ENCODE measurements at regions not wholly inside any gene's neighbourhood (a gene's known extent, or its start where the extent isn't known, plus 50 kb on each side); places are given as distances from the start of the nearest gene placed in this dataset.
"Not testable (repeated sequence)": the region's sequence is repeated elsewhere in the genome, so short reads cannot be mapped to it uniquely, and the experiment has no call there.

DNA sequence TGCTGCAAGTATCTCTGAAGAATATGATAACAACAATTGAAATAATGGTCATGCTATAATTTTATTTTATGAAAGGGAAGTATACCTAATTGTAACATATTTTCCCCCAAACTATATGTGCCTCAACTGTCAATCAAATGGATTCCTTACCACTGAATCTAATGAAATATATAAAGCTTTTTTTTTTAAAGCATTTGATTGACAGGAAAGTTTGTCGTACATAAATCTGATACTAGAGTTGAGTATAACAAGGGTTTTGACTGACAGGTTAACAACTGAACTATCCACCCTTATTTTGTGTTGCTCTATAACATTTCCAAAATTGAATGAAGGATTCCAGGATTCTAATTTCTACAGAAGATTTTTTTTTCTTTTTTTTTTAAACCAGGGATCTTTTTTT lies 1333.3 kb upstream of the SLC39A10 start:
- no peak for DNase-seq

DNA sequence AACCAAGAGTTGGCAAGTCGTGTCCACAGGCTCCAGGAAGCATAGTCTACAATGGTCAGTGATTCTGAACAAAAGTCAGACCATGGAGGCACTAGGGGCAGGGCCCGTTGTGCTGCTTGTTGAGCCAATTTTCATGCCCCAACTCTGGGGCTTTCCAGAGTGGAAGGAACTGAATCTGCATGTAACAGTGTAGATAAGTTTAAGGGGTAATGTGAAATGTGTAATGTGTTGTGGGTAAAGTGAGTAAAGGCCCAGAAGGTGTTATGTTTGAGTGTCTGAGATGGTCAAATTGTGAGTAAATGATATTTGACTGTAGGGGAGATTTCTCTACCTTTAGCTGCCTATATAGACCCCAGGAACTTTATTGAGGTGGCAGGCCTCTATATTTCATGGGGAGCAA lies 1336.5 kb upstream of the SLC39A10 start:
- no peak for DNase-seq

DNA sequence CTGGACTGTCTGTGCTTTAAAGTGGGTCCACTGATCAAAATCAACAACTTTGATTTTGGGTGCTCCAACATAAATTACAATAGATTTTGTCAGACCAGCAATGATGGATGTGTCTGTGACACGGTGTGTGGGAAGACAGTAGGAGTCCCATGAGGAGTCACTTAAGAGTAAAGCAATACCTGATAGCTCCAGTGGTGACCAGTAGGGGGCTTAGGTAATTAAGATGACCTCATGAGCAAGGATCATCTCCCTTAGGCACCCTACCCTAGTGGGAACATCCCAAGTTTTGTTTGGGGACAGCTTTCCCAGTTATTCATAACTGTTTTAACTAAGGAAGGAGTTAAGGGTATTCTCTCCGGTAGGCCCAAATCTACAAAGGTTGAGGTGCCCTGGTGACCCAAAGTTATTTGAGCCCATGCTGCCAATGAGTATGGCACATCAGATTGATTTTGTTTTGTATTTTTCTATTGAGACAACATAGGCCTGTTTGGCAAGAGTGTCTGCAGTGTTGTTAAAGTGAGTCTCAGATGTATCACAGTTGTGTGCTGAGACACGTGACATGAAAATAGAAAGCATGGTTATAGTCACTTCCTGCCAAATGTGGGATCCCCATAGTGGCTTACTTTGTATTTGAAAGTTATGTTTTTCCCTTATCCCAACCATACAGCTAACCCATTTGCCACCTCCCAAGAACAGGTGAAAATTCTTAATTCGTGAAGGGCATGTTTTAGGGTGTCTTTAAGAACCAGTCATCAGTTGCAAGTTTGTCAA lies 1337.6 kb upstream of the SLC39A10 start:
- DNase-seq, result no peak

DNA sequence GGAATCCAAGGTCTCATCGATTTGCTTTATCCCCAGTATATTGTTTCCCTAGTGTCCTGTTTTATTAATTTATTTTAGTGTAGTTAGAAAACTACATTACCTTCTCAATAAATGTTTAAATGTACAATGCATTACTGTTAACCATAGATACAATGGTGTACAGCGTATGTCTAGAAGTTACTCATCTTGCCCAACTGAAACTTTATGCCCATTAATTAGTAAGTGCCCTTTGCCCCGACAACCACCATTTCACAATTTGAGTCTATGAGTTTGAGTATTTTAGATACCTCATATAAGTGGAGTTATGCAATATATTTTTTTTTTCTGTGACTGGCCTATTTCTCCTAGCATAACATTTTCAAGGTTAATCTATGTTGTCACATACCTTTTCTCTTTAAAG lies 1343.0 kb upstream of the SLC39A10 start:
- no peak for DNase-seq

DNA sequence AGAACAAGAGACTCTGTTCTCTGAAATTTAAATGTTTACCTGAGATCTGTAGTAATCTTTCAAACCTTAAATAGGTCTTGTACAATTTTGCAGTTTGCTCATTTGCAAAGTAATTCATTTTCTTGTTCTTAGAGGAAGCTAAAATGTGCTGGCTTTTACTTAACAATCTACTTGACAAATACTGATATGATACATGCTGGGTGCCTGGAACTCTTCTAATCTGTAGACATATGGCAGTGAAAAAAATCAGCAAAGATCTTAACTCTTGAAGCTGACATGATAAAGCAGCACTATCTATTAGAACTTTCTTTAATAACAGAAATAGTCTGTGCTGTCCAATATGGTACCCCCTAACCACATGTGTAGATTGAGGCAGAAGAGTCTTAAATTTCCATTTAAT lies 1352.8 kb upstream of the SLC39A10 start:
- DNase-seq, result peak; percentile 3 to 22

DNA sequence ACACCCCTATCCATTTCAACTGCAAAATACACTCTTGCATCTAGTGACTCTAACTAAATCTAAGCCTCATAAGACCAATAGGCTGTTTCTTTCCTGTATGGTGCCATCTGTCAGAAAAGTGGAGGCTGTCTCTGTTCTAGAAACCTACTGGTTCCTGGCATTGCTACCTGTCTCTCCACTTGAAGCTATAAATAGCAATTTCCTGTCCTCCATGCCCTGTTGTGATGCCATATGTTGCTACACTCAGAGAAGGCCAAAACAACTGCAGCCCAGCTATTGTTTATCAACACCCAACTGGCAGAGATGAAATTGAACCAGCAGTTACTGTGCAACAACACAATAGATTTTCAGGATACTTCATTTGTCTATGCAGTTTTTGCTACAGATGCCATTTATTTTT lies 1355.1 kb upstream of the SLC39A10 start:
- DNase-seq, result peak; percentile 96 to 97

GRCh38 chr2:194294156-194294555 lies 1362.9 kb upstream of the SLC39A10 start:
- DNase-seq, result no peak

GRCh38 chr2:194291104-194291503 lies 1365.9 kb upstream of the SLC39A10 start:
- DNase-seq, result no peak

GRCh38 chr2:194289712-194290346 lies 1367.2 kb upstream of the SLC39A10 start:
- no peak for DNase-seq

DNA sequence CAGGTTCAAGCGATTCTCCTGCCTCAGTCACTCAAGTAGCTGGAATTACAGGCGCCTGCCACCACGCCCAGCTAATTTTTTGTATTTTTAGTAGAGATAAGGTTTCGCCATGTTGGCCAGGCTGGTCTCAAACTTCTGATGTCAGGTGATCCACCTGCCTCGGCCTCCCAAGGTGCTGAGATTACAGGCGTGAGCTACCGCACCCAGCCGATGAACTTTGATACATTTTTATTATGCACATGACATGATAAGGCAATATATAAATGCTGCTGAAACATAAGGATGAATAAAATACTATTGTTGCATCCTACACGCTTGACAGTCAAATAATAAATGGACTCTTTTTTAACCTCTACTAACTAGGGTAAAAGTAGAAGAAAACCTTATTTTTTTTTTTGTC lies 1380.4 kb upstream of the SLC39A10 start:
- DNase-seq, result not testable (repeated sequence)

DNA sequence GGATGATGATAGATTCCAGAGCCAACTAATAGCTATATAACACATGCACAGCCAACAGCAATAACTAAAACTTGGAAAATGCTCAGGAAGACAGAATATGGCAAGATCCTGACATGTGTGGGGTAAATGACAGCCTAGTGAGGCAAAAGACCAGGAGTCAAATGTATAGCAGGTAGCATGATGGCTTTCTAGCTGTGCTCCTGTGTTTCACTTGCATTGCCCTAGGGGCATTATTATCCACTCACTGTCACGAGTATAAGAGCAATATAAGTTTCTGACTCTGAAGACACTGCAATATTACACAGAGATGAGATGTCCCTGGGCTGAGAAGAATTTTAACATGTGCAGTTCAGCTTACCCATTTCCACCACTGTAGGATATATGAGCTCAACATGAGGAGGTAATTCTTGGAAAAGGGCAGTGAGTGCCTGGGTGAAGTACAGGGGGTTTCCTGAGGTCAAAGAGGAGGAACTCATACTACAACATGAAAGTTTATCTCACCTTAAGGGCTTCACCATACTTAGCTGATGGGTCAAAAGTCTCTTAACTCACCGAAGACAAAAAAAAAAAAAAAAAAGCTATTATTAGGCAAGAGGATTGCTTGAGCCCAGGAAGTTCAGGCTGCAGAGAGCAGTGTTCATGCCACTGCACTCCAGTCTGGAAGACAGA lies 1385.6 kb upstream of the SLC39A10 start:
- DNase-seq, result no peak

DNA sequence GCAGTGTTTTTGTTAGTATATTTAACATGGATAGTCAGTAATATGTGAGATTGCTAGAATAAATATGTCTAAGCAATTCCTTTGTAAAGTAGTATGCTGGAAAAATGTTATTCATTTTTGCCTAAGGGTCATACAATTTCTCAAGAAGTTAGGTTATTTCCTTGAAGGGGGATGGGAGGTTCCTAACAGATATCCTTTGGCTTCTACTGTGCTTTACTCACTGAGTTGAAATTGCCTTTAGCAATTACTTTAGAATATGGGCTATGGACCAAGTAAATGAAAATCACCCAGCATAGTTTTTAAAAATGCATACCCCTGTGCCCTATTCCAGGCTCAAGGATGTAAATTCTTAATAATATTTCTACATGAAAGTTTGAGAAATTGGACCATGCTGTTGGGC lies 1386.4 kb upstream of the SLC39A10 start:
- no peak for DNase-seq

DNA sequence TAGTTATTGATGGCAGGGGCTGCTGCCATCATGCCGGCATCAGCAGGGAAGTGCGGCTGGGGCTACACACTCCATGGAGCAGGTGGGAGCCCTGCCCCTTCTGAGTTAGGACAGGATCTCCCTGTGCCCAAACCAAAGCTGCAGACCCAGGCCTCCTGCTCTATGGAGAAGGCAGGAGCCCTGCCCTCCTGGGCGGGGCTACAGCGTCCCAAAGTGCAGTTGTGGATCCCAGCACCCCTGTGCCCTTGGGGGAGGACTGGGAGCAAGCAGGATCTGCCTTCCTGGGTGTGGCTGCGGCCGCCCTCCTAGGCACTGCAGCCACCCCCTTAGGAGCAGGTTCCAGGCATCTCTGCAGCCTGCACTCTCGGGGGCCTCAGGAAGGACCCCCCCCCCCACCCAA lies 1392.4 kb upstream of the SLC39A10 start:
- DNase-seq, result no peak

- no peak for DNase-seq
Observed at GRCh38 chr2:194260185-194260584, 1396.8 kb upstream of the SLC39A10 start.

DNA sequence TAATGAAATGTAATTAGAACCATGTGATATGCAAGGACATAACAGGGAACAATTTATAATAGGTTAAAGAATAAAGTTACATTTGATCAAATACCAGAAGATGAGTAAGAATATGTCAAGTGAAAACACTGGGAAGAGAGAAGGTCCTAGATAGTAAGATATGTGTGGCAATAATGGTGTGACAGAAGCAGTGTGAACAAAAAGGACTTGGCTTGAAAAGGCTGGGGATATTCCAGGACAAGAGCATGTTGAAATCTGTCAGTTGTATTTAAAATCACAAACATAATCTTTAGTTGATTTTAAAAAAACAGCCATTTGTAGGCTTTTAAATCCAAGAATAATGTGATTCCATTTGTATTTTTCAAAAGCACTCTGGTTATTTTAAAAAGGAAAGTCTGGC lies 1399.9 kb upstream of the SLC39A10 start:
- no peak for DNase-seq

DNA sequence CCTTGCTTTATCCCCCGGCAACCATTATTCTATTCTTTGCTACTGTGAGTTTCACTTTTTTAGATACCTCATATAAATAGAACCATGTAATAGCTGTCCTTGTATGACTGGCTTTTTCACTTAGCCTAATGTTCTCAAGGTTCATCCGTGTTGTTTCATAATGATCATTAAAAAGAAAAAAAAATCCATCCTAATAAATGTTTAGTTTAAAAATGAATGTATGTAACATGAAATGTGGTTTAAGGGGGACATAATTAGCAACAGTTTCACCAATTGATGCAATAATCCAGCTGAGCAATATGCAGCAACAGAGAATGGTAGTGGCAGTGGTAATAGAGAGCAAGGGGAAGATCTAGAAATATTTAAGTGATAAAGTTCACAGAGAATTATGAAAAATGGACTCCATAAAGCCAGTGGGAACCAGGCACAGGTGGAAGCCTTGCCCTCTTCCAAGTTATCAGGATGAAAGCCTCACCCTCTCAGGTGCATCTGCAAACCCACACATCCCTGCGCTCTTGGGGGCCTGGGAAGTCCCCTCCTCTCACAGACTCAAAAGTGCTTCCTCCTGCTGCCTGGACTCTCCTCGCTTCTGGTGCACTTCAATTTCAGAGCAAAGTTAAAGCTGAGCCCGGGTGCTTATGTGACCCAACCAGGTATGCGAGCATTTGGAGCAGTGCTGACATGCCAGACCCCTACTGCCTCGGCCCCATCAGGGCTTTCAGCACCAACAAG lies 1403.3 kb upstream of the SLC39A10 start:
- no peak for DNase-seq

GRCh38 chr2:194252127-194252526 lies 1404.9 kb upstream of the SLC39A10 start:
- DNase-seq, result no peak

DNA sequence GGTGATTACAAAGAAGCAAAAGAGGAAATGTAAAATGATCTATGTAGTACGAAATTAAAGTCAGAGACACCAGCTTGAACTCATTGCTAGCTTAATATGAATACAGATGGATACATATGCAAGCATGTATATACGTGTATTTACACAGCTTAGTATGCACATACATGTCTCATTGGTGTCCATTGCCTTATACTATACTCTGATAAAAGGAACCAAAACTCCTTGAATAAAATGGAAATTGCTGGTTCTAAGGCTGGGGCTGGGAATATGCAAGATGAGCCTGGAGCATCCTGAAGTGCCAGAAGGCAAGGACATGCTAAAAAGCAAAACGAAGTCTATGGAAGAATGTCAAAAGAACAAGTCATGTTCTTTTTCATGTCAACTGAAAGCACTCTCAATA lies 1424.4 kb upstream of the SLC39A10 start:
- no peak for DNase-seq

GRCh38 chr2:194223218-194223617 lies 1433.8 kb upstream of the SLC39A10 start:
- DNase-seq, result no peak

GRCh38 chr2:194214192-194214591 lies 1442.8 kb upstream of the SLC39A10 start:
- DNase-seq, result no peak

GRCh38 chr2:194205568-194206227 lies 1451.3 kb upstream of the SLC39A10 start:
- DNase-seq, result no peak

DNA sequence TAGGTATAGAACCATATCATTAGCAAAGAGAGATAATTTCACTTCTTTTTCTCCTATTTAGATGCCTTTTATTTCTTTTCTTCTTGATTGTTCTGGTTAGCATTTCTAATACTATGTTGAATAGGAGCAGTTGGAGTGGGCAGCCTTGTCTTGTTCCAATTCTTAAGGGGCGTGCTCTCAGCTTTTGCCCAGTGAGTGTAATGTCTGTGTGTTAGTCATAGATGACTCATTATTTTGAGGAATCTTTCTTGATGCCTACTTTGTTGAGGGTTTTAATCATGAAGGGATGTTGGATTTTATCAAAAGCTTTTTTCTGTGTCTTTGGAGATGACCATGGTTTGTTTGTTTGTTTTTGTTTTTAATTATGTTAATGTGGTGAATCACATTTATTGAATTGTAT lies 1453.1 kb upstream of the SLC39A10 start:
- DNase-seq, result no peak

GRCh38 chr2:194182888-194183287 lies 1474.1 kb upstream of the SLC39A10 start:
- peak; percentile 25 to 26 for DNase-seq
